Stimulated activated CD4-positive, alpha-beta T cell treated with anti-CD3 and anti-CD28 coated beads, TNF-alpha, amount 100 ng/mL, for 48 hours (primary cell): ENCODE measurements at regions not wholly inside any gene's neighbourhood (a gene's known extent, or its start where the extent isn't known, plus 50 kb on each side); places are given as distances from the start of the nearest gene placed in this dataset.

ENCODE experiments used
- DNase-seq, 3 donors: peaks; one replicate each; pipeline ENCODE4 v3.0.0-alpha.2; 2020; ENCODE audit warnings: low read depth in 3 of 3

DNA sequence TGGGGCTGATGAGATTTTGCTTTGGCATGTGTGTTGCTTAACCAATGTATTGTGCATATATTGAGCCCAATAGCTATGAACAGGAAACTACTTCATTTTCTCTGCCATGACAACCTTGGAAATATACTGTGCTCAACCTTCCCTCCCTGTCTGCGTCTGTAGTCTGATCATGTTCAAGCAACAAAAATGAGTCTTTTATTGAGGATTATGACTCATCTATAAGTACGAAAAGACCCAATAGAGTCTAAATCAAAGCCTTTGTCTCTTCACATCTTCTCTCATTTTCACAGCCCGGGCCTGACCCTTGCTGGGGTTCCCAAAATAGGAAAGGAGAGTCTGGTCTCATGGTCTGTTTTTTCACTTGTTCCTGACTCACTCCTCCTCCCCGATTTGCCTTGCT lies 158.2 kb downstream of the CAND1 start:
- no peak for DNase-seq

DNA sequence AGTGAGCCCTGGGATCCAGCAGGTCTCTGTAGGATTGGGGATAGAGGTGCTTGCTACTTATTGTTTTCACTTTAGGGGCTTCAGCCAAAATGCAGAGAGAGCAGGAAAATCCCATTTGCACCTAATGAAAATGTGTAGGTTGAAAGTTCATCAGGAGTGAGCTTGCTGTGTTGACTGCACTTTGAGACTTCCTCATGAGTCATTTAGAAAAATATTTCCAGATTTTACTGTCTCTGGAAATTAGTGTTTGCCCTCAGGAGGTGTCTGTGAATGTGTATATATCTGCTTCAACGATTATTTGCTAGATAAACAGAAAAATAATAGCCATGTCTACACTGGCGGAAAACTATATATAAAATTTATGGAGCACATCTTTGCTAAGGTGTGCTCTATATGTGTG lies 159.3 kb downstream of the CAND1 start:
- DNase-seq = no peak

DNA sequence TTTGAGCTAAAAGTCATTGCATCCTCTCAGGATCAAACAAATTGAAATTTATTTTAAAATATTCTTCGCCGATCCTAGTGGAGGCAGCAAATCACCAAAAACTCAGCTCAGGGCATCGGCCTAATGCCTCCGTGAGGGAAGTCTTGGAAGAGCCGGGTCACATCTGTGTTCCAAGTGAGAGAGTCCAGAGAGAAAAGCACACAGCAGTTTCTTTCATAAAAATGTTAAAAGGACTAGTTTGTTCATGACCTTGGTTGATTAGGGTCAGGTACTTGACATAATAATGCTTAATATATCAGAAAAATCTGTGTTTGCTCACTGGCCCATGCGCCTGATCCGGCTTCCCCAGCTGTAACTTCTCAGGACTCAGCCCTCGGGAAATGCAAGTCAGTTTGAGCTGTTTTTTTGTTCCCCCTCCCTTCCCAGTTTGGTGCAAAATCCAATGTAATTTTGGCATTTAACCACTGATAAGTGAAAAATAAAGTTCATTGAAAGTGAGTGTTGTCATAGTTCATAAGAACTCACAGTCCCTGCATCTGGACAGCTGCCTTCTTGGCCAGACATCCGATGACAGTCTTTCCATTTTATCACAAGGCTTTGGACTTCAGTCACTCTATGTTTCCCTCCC lies 161.7 kb downstream of the CAND1 start:
- no peak for DNase-seq

DNA sequence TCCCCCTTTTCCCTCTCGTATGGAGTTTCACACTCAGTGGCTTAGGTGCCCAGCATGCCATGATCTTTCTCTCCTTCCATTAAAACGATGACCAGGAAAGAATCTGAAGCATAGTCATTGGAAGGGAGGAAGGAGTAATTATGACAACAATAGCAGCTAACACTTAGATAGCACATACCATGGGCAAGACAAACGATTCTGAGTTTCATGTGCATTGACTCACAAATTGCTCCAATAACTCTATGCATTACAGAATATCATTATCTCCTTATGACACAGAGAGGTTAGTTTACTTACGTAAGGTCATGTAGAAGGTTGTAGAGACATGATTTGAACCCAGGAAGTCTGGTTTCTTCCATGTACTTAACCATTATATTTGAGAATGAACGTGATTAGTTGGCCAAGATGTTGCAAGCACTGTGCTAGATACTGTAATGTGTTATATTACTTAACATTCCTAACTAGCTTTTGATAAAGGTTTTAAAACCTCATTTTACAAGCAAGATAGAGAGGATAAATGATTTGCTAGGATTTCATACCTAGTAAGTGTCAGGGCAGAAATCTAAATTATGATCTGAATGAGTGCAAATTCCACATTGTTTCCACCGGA lies 162.4 kb downstream of the CAND1 start:
- no peak for DNase-seq

DNA sequence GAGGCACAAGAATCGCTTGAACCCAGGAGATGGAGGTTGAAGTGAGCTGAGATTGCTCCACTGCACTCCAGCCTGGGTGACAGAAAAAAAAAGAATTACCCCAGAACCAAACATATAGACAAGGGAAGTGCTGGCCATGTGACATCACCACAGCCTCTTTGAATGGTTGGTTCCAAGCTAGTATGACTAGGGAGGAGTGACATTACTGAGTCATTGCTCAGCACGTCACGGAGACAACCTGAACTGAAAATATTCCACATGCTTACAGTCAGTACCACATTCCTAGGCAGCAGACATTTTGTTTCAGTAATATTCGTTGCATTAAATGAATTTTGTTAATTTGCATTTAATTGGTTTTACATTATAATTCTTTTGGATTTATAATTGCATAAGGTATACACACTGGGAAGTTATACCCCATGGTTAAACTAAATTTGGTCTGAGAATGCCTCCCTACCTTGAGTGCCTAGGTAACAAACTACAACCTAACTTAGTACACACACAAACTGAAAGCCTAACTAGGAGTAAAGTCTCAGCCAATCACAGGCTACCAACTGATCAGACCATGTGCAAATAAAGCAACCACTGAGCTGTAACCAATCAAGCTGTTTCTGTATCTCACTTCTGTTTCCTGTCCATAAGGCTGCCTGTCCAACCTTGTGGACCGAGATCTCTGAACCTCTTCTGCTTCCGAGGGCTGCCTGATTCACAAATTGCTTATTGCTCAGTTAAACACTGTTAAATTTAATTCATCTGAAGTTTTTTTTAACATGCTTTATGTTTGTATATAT lies 164.4 kb downstream of the CAND1 start:
- no peak for DNase-seq

DNA sequence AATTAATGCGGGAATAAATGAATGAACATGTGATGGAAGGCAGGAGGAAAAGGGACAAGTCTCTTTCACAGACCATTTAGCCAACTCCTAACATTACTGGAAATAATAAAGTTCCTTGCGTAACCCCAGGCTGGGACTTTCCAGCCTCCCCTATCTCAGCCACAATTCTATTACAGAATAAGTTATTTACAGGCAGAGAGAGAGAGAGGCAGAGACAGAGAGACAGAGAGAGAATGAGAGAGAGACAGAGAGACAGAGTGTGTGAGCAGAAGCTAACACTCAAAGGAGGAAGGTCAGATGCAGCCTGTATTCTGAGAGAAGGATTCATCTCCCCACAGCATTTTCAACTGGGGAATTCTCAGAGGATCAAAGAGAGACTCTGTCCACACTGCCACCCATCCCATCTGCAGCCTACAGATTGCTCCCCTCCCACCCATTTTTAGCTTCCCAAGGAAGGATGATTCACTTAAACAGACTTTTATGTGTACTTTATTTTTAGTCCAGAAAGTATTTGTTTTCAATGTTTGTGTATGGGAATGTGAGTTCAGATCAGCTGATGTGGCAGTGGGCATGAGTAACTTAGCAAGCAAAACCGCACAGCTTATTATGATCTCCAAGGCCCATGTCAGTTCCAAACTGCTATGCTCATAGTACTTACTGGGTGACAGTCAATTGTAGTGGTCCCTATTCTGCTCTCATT lies 165.7 kb downstream of the CAND1 start:
- DNase-seq = no peak

DNA sequence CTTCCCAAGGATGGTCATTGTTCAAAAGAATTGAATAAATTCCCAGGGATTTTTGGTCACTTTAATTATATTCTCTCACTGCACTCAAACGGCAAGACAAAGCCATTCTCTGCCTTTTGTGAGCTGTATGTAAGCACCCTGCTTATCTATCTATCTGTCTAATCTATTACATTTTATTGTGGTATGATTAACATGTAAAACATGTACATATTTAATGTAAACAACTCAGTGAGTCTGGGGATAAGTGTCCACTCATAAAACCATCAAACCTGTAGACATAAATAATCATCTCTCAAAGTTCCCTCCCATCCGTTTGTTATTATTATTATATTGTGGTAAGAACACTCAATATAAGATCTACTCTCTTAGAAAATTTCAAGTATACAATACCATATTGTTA lies 167.1 kb downstream of the CAND1 start:
- DNase-seq = no peak

DNA sequence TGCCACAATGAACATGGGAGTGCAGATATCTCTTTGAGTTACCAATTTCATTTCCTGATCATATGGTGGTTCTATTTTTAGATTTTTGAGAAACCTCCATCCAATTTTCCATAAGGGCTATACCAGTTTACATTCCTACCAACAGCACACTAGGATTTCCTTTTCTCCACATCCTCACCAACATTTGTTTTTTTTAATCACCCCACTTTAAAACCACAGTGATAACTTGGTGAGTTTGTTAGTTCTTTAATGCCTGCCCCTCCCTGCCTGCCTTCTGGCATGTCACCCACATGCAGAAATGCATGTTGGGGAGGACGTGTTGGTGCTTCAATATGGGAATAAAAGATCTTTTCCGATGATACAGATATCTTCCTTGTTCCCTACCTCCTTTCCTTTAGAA lies 167.9 kb downstream of the CAND1 start:
- DNase-seq = no peak

DNA sequence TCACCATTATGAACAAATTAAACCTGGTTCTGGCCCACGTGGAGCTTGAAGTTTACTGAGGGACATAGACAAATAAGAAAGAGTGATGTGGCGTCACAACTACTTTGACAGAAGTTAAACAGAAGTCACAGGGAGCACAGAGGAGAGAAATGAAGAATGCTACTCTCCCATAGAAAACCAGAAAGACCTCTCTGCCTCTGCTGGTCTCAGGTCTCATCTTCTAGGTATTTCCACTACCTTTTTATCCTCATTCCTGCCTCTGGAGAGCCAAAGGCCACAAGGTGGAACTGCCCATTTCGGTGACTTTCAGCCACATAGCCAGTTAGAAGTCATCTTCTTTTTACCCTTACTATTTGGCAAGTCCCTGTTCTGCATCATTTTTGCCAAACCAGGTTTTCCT lies 170.5 kb downstream of the CAND1 start:
- no peak for DNase-seq

DNA sequence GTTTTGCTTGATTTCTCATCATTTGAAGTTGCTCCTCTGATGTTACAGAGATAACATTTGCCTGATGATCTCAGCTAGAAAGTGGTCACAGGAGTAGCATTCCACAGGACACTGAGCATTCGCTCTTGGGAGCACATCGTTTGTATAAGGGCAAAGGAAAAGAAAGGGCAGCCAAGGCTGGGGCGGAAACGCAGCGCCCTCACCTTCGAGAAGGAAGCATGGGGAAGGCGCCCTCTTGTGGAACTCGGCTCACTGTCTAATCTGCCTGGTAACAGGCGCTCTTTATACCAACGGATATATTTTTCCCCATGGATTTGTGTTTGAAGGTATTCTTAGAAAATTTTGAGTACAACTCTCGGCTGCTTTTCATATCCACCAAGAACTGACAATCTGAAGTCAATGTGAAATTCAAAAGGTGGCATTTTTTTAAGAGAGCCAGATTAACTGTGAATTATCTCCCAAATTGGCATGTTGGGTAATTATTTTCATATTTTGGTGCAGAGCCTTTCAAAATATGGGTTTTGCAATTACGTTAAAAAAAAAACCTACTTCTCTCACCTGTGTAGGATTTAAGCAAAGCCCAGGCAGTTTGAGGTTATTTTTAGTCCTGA lies 172.7 kb downstream of the CAND1 start:
- peak; percentile 40 to 78 (median 59) for DNase-seq

DNA sequence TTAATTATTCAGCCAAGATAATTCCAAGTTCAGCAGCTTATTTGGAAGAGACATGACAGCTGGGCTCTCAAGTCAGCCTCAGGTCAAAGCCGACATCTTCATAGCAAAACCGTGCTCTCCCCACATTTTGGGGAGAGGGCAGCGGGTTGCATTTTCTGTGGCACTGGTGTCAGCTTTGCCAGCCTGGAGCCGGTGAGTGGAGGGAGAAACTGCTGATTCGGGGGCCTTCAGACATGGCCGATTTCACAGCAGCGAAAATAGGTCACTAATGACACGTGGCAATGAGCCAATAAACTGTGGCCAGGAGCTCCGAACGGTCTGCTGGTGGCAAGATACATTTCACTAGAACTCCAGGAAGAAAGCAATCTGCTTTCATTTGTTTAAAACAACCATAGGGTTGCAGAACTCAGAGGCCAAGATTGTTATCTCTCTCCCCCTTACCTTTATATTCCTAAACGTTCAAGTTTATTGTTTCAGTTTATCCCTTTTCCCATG lies 173.2 kb downstream of the CAND1 start:
- no peak for DNase-seq

DNA sequence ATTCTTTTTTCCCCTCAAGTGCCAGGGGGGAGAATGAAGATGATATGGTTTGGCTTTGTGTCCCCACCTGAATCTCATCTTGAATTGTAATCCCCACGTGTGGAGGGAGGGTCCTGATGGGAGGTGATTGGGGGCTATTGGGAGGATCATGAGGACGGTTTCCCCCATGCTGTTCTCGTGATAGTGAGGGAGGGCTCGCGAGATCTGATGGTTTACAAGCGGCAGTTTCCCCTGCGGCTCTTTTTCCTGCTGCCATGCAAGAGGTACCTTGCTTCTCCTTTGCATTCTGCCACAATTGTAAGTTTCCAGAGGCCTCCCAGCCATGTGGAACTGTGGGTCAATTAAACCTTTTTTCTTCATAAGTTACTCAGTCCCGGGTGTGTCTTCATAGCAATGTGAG lies 173.7 kb downstream of the CAND1 start:
- no peak for DNase-seq

DNA sequence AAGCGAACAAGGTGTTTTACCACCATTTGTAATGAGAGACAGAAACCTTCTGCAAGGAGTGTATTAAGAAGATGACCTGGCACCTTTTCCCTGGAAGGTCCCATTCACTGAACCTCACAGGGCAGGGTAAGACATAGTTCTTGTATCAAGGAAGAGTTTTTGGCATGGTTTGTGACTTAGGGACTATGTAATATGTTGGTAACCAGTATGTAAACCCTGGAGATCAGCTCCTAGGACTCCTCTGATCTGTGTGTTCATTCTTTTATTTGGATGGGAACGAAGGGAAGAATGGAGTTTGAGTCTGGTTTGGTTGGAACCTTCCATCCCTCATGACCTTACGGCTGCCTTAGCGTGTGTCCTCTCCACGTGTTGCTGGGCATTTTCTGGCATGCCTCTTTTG lies 175.4 kb downstream of the CAND1 start:
- DNase-seq = no peak

DNA sequence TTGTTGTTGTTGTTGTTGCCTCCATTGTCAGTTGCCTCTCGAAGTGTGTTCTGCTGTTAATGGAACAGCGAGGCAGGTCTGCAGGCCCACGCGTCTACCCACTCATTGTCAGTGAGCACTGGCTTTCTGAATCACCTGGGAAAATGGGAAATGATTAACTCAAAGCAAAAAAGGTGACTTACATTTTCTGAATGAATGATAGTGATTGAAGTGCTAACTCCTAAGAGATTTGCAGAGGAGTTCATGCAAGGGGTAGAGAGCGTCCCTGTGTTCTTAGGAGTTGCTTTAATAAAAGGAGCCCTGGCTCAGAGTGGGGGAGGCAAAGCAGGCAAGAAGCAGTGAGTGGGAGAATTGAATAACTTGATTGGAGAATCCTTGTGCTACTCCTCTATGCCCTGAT lies 177.6 kb downstream of the CAND1 start:
- no peak for DNase-seq

DNA sequence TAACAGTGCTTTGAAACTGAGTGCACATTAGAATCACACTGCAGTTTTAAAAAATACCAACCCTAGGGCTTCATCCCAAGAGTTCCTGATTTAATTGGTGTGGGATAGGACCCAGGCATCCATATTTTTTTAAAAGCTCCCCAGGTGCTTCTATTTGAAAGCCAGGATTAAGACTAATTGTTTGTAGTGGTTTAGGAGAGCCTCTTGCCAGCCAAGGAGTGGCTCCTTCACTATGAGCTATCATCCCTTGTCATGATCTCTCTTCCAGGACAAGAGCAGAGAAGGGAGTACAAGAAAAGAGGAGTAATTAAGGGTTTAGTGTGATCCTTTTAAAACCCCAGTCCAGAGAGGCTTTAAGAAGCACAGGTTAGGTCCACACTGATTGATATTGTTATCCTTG lies 178.0 kb downstream of the CAND1 start:
- DNase-seq = no peak

DNA sequence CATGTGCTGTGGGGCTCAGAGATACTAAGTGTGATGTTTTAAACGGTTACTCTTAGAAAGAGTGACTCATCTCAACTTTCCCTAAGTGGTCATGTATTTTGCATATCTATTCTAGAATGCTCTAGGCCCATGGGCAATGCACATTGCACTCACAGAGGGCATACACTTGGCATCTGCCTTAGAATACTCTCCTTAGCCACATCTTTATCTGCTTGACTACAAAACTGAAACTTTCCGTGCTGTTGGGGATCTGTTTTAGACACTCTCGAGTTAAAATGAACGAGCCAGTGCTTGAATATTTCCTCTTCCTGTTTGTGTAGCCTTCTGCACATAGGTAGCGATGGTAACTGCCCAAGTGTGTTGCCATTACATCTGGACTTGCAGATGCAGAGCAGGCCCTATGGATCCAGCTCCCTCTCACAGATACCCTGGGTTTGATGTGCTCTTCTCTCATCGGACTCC lies 180.5 kb downstream of the CAND1 start:
- DNase-seq = peak in 1 of 3 donors; percentile 7

DNA sequence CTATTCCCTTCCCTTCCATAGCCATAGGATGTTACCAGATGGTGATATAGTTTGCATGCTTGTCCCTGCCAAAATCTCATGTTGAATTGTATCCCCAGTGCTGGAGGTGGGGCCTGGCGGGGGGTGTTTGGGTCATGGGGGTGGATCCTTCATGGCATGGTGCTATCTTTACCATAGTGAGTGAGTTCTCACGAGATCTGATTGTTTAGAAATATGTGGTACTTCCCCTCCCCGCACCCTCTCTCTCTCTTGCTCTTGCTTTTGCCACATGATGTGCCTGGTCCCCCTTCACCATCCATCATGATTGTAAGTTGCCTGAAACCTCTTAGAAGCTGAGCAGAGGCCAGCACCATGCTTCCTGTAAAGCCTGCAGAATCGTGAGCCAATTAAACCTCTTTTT lies 181.3 kb downstream of the CAND1 start:
- DNase-seq = no peak

DNA sequence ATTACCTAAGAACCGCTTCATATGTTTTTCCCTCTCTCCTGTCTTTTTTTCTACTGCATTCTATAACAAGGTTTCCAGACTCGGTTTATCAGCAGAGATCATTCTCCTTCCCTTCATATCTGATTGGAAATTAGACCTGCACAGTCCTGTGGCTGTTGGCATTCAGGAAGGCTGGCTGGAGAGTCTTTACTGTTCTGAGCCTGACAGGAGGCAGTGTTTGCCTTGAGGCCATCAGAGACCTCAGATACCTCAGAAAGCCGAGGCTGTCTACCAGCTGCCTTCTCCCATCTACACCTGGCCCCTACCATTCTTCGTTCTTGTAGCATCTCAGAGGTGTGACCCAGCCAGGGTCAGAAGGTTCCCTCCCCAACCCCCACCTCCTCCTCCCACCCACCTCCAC lies 182.0 kb downstream of the CAND1 start:
- no peak for DNase-seq

DNA sequence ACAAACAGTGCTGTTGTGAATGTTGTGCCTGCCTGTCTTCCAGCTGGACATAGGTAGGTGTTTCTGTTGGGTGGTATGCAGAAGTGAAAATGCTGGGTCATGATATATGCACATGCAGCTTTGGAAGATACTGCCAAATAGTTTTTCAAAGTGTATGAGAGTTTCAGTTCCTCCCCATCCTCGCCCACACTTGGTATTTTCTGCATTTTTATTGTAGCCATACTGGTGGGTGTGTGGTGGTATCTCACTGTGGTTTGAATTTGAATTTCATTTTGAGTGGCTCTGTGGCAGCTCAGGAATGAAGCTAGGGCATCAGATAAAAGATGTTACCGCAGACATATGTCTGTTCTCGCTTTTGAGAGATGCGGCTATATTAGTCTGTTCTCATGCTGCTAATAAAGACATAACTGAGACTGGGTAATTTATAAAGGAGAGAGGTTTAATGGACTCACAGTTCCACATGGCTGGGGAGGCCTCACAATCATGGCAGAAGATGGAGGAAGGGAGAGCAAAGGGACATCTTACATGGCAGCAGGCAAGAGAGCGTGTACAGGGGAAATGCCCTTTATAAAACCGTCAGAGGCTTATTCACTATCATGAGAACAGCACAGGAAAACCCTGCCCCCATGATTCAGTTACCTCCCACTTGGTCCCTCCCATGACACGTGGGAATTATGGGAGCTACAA lies 183.1 kb downstream of the CAND1 start:
- DNase-seq = peak in 1 of 3 donors; percentile 9

DNA sequence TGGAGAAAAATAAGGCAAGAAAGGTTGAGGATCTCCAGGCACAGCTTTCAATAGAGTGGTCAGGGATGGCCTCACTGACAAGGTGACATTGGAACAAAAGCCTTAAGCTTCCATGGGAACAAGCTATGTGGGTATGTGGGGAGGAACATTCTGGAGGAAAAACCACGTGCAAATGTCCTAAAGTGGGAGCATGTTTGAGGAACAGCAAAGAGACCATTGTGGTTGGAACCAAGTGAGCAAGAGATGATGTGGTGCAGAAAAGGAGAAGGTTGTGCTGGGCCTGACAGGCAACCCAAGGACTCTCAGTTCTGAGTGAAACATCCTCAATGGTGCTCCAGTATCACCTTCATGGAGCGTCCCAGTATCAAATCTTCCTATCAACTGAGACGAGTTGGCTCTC lies 184.0 kb downstream of the CAND1 start:
- no peak for DNase-seq

DNA sequence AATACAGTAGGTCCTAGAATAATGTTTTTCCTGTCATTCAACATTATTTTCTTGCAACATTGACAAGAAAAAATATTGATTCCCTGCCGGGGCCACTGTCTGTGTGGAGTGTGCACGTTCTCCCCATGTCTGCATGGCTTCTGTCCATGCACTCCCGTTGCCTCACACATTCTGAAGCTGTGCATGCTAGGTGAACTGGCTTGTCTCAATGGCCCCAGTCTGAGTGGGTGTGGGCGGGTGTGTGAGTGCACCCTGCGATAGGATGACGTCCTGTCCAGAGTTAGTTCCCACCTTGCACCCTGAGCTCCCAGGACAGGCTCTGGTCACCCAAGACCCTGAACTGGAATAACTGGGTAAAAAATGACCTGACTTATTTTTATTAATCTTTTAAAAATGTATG lies 186.1 kb downstream of the CAND1 start:
- no peak for DNase-seq
